GM18502 (cell line): ENCODE measurements at regions not wholly inside any gene's neighbourhood (a gene's known extent, or its start where the extent isn't known, plus 50 kb on each side); places are given as distances from the start of the nearest gene placed in this dataset.
"Not testable (repeated sequence)": the region's sequence is repeated elsewhere in the genome, so short reads cannot be mapped to it uniquely, and the experiment has no call there.

Source experiments
- ATAC-seq: cut with Tn5 transposase; IDR thresholded peaks from one replicate; pipeline ENCODE4 v1.9.1; 2021; ENCODE audit warnings: mild to moderate bottlenecking; ENCODE audit not compliant: unreplicated experiment, poor library complexity

- not testable (repeated sequence) for ATAC-seq
Observed at GRCh38 chr16:29286161-29286560, 120.3 kb downstream of the NPIPB11 start.

- ATAC-seq, result not testable (repeated sequence)
Observed at GRCh38 chr16:29285151-29285885, 121.2 kb downstream of the NPIPB11 start.

- ATAC-seq, result not testable (repeated sequence)
Observed at GRCh38 chr16:29284723-29285122, 121.8 kb downstream of the NPIPB11 start.

- ATAC-seq, result not testable (repeated sequence)
Observed at GRCh38 chr16:29284159-29284558, 122.4 kb downstream of the NPIPB11 start.

GRCh38 chr16:29278097-29278871 lies 128.2 kb downstream of the NPIPB11 start:
- not testable (repeated sequence) for ATAC-seq

GRCh38 chr16:29276446-29276845 lies 130.1 kb downstream of the NPIPB11 start:
- not testable (repeated sequence) for ATAC-seq

- ATAC-seq, result not testable (repeated sequence)
Observed at GRCh38 chr16:29274055-29275035, 132.2 kb downstream of the NPIPB11 start.

GRCh38 chr16:29273298-29274054 lies 133.0 kb downstream of the NPIPB11 start:
- ATAC-seq, result not testable (repeated sequence)

- ATAC-seq, result not testable (repeated sequence)
Observed at GRCh38 chr16:29271721-29272675, 134.5 kb downstream of the NPIPB11 start.

GRCh38 chr16:29270923-29271322 lies 135.6 kb downstream of the NPIPB11 start:
- ATAC-seq, result not testable (repeated sequence)

- ATAC-seq, result not testable (repeated sequence)
Observed at GRCh38 chr16:29270033-29270432, 136.5 kb downstream of the NPIPB11 start.

- ATAC-seq, result not testable (repeated sequence)
Observed at GRCh38 chr16:29269192-29269811, 137.2 kb downstream of the NPIPB11 start.

- not testable (repeated sequence) for ATAC-seq
Observed at GRCh38 chr16:29268785-29269191, 137.7 kb downstream of the NPIPB11 start.

- ATAC-seq, result not testable (repeated sequence)
Observed at GRCh38 chr16:29268348-29268747, 138.2 kb downstream of the NPIPB11 start.

GRCh38 chr16:29267891-29268290 lies 138.6 kb downstream of the NPIPB11 start:
- not testable (repeated sequence) for ATAC-seq

GRCh38 chr16:29267055-29267619 lies 139.4 kb downstream of the NPIPB11 start:
- not testable (repeated sequence) for ATAC-seq

- not testable (repeated sequence) for ATAC-seq
Observed at GRCh38 chr16:29266612-29267011, 139.9 kb downstream of the NPIPB11 start.
